ENCODE measurements at regions not wholly inside any gene's neighbourhood (a gene's known extent, or its start where the extent isn't known, plus 50 kb on each side); places are given as distances from the start of the nearest gene placed in this dataset.

DNA sequence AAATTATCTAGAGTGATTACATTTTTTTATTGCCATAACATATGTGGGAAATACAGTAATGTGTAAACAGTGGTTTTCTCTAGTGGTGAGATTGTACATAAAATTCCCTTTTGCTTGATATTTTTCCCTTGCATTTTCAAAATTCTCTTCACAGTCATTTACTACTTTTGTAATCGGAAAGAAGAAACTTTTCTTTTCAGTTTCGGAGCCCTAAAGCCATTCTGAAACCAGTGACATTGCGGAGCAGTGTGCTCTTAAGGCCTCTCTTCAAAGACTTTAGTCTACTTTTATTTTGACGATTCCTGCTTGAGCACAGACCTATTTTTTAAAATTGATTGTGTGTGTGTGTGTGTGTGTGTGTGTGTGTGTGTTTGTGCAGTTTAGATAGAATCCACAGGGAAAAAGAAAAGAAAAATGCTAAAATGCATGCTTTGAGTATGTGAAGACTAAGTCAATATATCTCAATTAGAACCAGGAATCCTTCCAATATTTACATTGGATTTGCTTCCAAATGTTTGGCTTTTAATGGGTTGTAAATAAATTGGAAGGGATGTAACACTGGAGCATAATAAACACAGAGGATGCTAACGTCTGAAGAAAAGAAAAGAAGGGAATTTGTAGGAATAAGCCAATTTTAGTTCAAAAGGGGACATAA, 357.4 kb downstream of the RND3 start:
- TF ChIP-seq, protein P1, sequence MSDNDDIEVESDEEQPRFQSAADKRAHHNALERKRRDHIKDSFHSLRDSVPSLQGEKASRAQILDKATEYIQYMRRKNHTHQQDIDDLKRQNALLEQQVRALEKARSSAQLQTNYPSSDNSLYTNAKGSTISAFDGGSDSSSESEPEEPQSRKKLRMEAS (IDR thresholded peaks at IDR 0.05; ENCODE audit: insufficient read depth, insufficient read length): no peak
- TF ChIP-seq POLR2AphosphoS5 (IDR thresholded peaks at IDR 0.05; ENCODE audit: insufficient read depth, low read depth, low read length): no peak
